SU-DHL-6 (cell line): ENCODE measurements at regions not wholly inside any gene's neighbourhood (a gene's known extent, or its start where the extent isn't known, plus 50 kb on each side); places are given as distances from the start of the nearest gene placed in this dataset.

ENCODE experiments used
- H2AFZ ChIP-seq: fragments of 200-600 bp; sonication (generic); 2 replicates; pipeline ENCODE4 v1.6.1; 2014; ENCODE audit warnings: low read depth, mild to moderate bottlenecking, moderate library complexity, mixed read lengths, antibody characterized with exemption, low read length; ENCODE audit not compliant: severe bottlenecking
- H3F3A ChIP-seq: fragments of 200-600 bp; shearing (Covaris generic); 2 replicates; pipeline ENCODE4 v1.6.0; 2016; ENCODE audit warnings: antibody characterized with exemption, mild to moderate bottlenecking; ENCODE audit not compliant: insufficient read depth
- H3K27ac ChIP-seq: fragments of 200-600 bp; sonication (generic); 2 replicates; pipeline ENCODE4 v1.5.1; 2016; ENCODE audit warnings: low read depth, mild to moderate bottlenecking, low read length, moderate library complexity, mixed read lengths
- H3K27me3 ChIP-seq: fragments of 200-600 bp; sonication (generic), shearing (Covaris generic); 2 replicates; pipeline ENCODE4 v1.6.0; 2014; ENCODE audit warnings: mild to moderate bottlenecking, low read length
- H3K36me3 ChIP-seq: fragments of 200-600 bp; sonication (generic); 2 replicates; pipeline ENCODE4 v1.6.1; 2014; ENCODE audit warnings: mild to moderate bottlenecking, low read length, mixed read lengths
- H3K4me2 ChIP-seq: fragments of 300-600, 200-600 bp; shearing (Covaris generic), sonication (generic); 2 replicates; pipeline ENCODE4 v1.6.0; 2014; ENCODE audit warnings: low read length, low read depth, mild to moderate bottlenecking; ENCODE audit not compliant: poor library complexity, severe bottlenecking
- H3K4me3 ChIP-seq: fragments of 200-600 bp; sonication (generic); 2 replicates; pipeline ENCODE4 v1.5.1; 2014; ENCODE audit warnings: antibody characterized with exemption, low read length, mild to moderate bottlenecking, mixed read lengths; ENCODE audit not compliant: insufficient read depth, poor library complexity, severe bottlenecking
- H3K79me2 ChIP-seq: fragments of 200-600 bp; sonication (generic); 2 replicates; pipeline ENCODE4 v1.6.1; 2014; ENCODE audit warnings: mild to moderate bottlenecking, low read length, moderate library complexity; ENCODE audit not compliant: insufficient read depth
- H3K9ac ChIP-seq: fragments of 200-600 bp; sonication (generic); 2 replicates; pipeline ENCODE4 v1.7.0; 2014; ENCODE audit warnings: mild to moderate bottlenecking, low read length
- H3K9me2 ChIP-seq: fragments of 200-600 bp; sonication (generic); replicated peaks from 2 replicates; pipeline ENCODE4 v1.6.1; 2014; ENCODE audit warnings: low read length; ENCODE audit not compliant: insufficient read depth
- H3K9me3 ChIP-seq: fragments of 200-600 bp; sonication (generic); 2 replicates; pipeline ENCODE4 v1.6.1; 2014; ENCODE audit warnings: low read length, mixed read lengths; ENCODE audit not compliant: insufficient read depth
- H4K20me1 ChIP-seq: fragments of 200-600 bp; sonication (generic); 2 replicates; pipeline ENCODE4 v1.6.1; 2014; ENCODE audit warnings: low read depth, mild to moderate bottlenecking, antibody characterized with exemption, low read length, moderate library complexity, mixed read lengths
- EZH2phosphoT487 ChIP-seq: fragments of 200-600 bp; sonication (generic), shearing (Covaris generic); conservative IDR thresholded peaks from 2 replicates; pipeline ENCODE4 v1.6.1; 2018; ENCODE audit warnings: mild to moderate bottlenecking, antibody characterized with exemption, low read length, moderate library complexity, mixed read lengths
- TF ChIP-seq, protein P1 (sequence below): fragments of 200-600 bp; sonication (generic); IDR thresholded peaks from one replicate; pipeline ENCODE4 v1.5.1; 2017; ENCODE audit warnings: antibody characterized with exemption, mild to moderate bottlenecking, low read length, moderate library complexity; ENCODE audit not compliant: insufficient read depth, poor library complexity, severe bottlenecking

DNA sequence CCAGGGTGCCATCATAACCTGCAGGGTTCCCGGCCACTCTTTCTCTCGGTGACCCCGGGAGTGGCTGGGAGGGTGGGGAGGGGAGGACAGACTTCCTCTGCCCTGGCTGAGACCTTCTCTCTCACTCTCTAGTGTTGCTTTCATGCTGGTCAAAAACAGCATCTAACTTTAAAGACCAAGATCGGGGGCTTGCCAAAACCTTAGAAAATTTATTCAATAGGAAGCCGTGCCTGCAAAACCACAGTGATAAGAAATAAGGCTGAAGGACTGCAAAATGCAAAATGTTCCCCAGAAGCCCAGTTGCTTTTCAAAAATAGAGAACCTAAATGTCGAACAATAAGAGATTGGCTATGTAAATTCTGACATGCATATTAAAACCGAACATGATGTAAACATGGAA, 344.0 kb downstream of the FOXL1 start:
- Histone ChIP-seq H4K20me1 (no peaks in the 10 kb centered on the region), H3K4me2 (no peak overlapping the region), H2AFZ (no peak overlapping the region), H3K36me3 (no peaks in the 10 kb centered on the region), H3K4me3 (no peak overlapping the region), H3K27me3 (no peaks in the 10 kb centered on the region), H3K79me2 (no peaks in the 10 kb centered on the region), H3K9ac (no peak overlapping the region), H3K9me3 (no peaks in the 10 kb centered on the region), H3K27ac (no peak overlapping the region), H3K9me2 (no peaks in the 10 kb centered on the region), H3F3A (no peaks in the 10 kb centered on the region)
- TF ChIP-seq, protein P1, sequence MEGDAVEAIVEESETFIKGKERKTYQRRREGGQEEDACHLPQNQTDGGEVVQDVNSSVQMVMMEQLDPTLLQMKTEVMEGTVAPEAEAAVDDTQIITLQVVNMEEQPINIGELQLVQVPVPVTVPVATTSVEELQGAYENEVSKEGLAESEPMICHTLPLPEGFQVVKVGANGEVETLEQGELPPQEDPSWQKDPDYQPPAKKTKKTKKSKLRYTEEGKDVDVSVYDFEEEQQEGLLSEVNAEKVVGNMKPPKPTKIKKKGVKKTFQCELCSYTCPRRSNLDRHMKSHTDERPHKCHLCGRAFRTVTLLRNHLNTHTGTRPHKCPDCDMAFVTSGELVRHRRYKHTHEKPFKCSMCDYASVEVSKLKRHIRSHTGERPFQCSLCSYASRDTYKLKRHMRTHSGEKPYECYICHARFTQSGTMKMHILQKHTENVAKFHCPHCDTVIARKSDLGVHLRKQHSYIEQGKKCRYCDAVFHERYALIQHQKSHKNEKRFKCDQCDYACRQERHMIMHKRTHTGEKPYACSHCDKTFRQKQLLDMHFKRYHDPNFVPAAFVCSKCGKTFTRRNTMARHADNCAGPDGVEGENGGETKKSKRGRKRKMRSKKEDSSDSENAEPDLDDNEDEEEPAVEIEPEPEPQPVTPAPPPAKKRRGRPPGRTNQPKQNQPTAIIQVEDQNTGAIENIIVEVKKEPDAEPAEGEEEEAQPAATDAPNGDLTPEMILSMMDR, result no peak
- TF ChIP-seq EZH2phosphoT487, result no peak

DNA sequence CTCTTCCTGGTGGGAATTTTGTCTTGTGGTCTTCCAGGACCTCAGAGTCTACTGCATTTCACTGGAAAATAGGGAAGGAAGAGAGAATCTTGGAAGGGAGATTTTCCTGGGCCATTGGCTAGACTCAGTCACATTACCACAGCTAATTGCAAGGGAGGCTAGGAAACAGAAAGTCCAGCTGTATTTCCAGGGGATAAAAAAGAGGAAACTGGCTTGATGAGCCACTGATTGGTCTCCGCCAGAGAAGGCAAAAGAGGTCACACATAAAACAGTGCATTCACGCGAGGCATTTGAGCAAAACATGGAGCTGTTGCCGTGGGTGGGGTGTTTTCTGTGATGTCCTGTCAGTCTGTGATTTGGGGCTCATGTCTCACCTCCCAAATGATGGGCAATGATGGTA, 345.3 kb downstream of the FOXL1 start:
- H3K36me3 ChIP-seq, result no peaks in the 10 kb centered on the region
- no peak overlapping the region for H3K9ac ChIP-seq
- H3K4me2 ChIP-seq, result no peak overlapping the region
- no peaks in the 10 kb centered on the region for H3K9me3 ChIP-seq
- H2AFZ ChIP-seq, result no peak overlapping the region
- H4K20me1 ChIP-seq, result no peaks in the 10 kb centered on the region
- no peaks in the 10 kb centered on the region for H3K9me2 ChIP-seq
- no peaks in the 10 kb centered on the region for H3K79me2 ChIP-seq
- H3F3A ChIP-seq, result no peaks in the 10 kb centered on the region
- H3K27ac ChIP-seq, result no peak overlapping the region
- TF ChIP-seq EZH2phosphoT487, result no peak
- TF ChIP-seq, protein P1, result no peak
- H3K4me3 ChIP-seq, result no peak overlapping the region
- no peaks in the 10 kb centered on the region for H3K27me3 ChIP-seq

DNA sequence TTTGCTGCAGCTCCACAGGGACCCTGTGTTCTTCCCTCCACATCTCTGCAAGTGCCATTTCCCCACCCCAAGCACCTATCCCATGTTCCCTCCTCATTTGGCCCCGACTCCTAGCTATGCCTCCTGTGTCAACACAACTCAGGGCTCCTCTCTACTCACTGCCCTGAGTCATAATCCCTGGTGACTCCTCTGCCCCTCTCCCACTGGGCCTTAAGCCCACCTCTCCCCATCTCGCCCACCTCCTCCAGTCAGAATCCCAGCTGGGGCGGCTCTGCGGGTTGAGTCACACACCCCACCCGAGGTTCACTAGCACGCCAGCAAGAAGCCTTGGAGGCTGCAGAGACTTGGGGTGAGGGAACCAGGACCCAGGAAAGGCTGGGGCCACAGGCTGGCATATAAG, 346.2 kb downstream of the FOXL1 start:
- Histone ChIP-seq H4K20me1 (no peaks in the 10 kb centered on the region), H3F3A (no peaks in the 10 kb centered on the region), H3K27me3 (no peaks in the 10 kb centered on the region), H2AFZ (no peak overlapping the region), H3K4me2 (no peak overlapping the region), H3K9ac (no peak overlapping the region), H3K36me3 (no peaks in the 10 kb centered on the region), H3K27ac (no peak overlapping the region), H3K4me3 (no peak overlapping the region), H3K79me2 (no peaks in the 10 kb centered on the region), H3K9me3 (no peaks in the 10 kb centered on the region), H3K9me2 (no peaks in the 10 kb centered on the region)
- TF ChIP-seq EZH2phosphoT487, result no peak
- TF ChIP-seq, protein P1, result no peak
